ENCODE measurements at regions not wholly inside any gene's neighbourhood (a gene's known extent, or its start where the extent isn't known, plus 50 kb on each side); places are given as distances from the start of the nearest gene placed in this dataset.

GRCh38 chr16:26475596-26475995, 591.1 kb upstream of the C16orf82 start:
- Mint-ChIP-seq H3K27ac (ENCODE audit: unreplicated experiment) (no peak overlapping the region), H3K9me3 (ENCODE audit: low read depth, unreplicated experiment) (peaks cover 30% of the 10 kb centered on the region), H3K36me3 (ENCODE audit: insufficient read depth, unreplicated experiment) (no peaks in the 10 kb centered on the region), H3K4me1 (ENCODE audit: low read depth, unreplicated experiment) (no peaks in the 10 kb centered on the region), H3K27me3 (ENCODE audit: unreplicated experiment) (no peaks in the 10 kb centered on the region), H3K4me3 (ENCODE audit: low read depth, unreplicated experiment) (no peak overlapping the region)
- no peak for DNase-seq
- TF ChIP-seq CTCF (IDR thresholded peaks at IDR 0.05; ENCODE audit: unreplicated experiment), result no peak
- intact Hi-C loops (cut with micrococcal nuclease; ENCODE audit: unreplicated experiment), result no loop called here
- CTCF ChIA-PET, result no interaction called here
- no TSS peak for BruUV-seq (replicated peaks)

- Mint-ChIP-seq H3K27me3 (ENCODE audit: unreplicated experiment) (no peaks in the 10 kb centered on the region), H3K36me3 (ENCODE audit: insufficient read depth, unreplicated experiment) (no peaks in the 10 kb centered on the region), H3K4me1 (ENCODE audit: low read depth, unreplicated experiment) (no peaks in the 10 kb centered on the region), H3K9me3 (ENCODE audit: low read depth, unreplicated experiment) (peaks cover 19% of the 10 kb centered on the region), H3K4me3 (ENCODE audit: low read depth, unreplicated experiment) (no peak overlapping the region), H3K27ac (ENCODE audit: unreplicated experiment) (no peak overlapping the region)
- TF ChIP-seq CTCF (IDR thresholded peaks at IDR 0.05; ENCODE audit: unreplicated experiment), result no peak
- CTCF ChIA-PET, result no interaction called here
- BruUV-seq (replicated peaks), result no TSS peak
- no peak for DNase-seq
- intact Hi-C loops (cut with micrococcal nuclease; ENCODE audit: unreplicated experiment), result no loop called here
Measured at GRCh38 chr16:26491101-26491670, 575.5 kb upstream of the C16orf82 start.

GRCh38 chr16:26491962-26492361, 574.8 kb upstream of the C16orf82 start:
- Mint-ChIP-seq H3K27ac (ENCODE audit: unreplicated experiment) (no peak overlapping the region), H3K27me3 (ENCODE audit: unreplicated experiment) (no peaks in the 10 kb centered on the region), H3K36me3 (ENCODE audit: insufficient read depth, unreplicated experiment) (no peaks in the 10 kb centered on the region), H3K9me3 (ENCODE audit: low read depth, unreplicated experiment) (peaks cover 16% of the 10 kb centered on the region), H3K4me1 (ENCODE audit: low read depth, unreplicated experiment) (no peaks in the 10 kb centered on the region), H3K4me3 (ENCODE audit: low read depth, unreplicated experiment) (no peak overlapping the region)
- BruUV-seq (replicated peaks), result no TSS peak
- CTCF ChIA-PET, result no interaction called here
- intact Hi-C loops (cut with micrococcal nuclease; ENCODE audit: unreplicated experiment), result no loop called here
- TF ChIP-seq CTCF (IDR thresholded peaks at IDR 0.05; ENCODE audit: unreplicated experiment), result no peak
- DNase-seq, result no peak

- Mint-ChIP-seq H3K4me1 (ENCODE audit: low read depth, unreplicated experiment) (no peaks in the 10 kb centered on the region), H3K36me3 (ENCODE audit: insufficient read depth, unreplicated experiment) (no peaks in the 10 kb centered on the region), H3K4me3 (ENCODE audit: low read depth, unreplicated experiment) (no peak overlapping the region), H3K27ac (ENCODE audit: unreplicated experiment) (no peak overlapping the region), H3K27me3 (ENCODE audit: unreplicated experiment) (no peaks in the 10 kb centered on the region), H3K9me3 (ENCODE audit: low read depth, unreplicated experiment) (peaks cover 11% of the 10 kb centered on the region)
- no peak for DNase-seq
- intact Hi-C loops (cut with micrococcal nuclease; ENCODE audit: unreplicated experiment), result no loop called here
- CTCF ChIA-PET, result no interaction called here
- TF ChIP-seq CTCF (IDR thresholded peaks at IDR 0.05; ENCODE audit: unreplicated experiment), result no peak
- BruUV-seq (replicated peaks), result no TSS peak
Measured at GRCh38 chr16:26493751-26494150, 573.0 kb upstream of the C16orf82 start.

All from Calu3 (cell line).